GM12878 (cell line): ENCODE measurements at regions not wholly inside any gene's neighbourhood (a gene's known extent, or its start where the extent isn't known, plus 50 kb on each side); places are given as distances from the start of the nearest gene placed in this dataset.

ENCODE experiments used
- ATAC-seq: fragments of 200-7000 bp; cut with Tn5 transposase; 3 replicates; pipeline ENCODE4 v1.9.1; 2020; ENCODE audit warnings: mild to moderate bottlenecking, moderate library complexity
- BruUV-seq: library from RNA; stranded (reverse); fragments of 400-500 nt; replicated peaks from 2 replicates; lab custom pipeline; 2021; lab: Mats Ljungman, UMichigan
- CTCF ChIA-PET: fragments of 300-600 bp; sonication (Branson Sonifier 250); formaldehyde crosslinking; extraction: SDS; loops from one replicate; lab custom pipeline; 2021; ENCODE audit warnings: inconsistent platforms; lab: Yijun Ruan, JAX
- POLR2A ChIA-PET: fragments of 350-600 bp; formaldehyde crosslinking; extraction: SDS; loops from one replicate; lab custom pipeline; 2021; ENCODE audit warnings: inconsistent platforms; lab: Charles Lee
- RAD21 ChIA-PET: fragments of 300-600 bp; sonication (Branson Sonifier 250); formaldehyde crosslinking; loops from one replicate; lab custom pipeline; 2023; ENCODE audit warnings: antibody characterized with exemption; ENCODE audit not compliant: unreplicated experiment; lab: Charles Lee
- SMC1A ChIA-PET: fragments of 300-600 bp; sonication (Branson Sonifier 250); formaldehyde crosslinking; loops from one replicate; lab custom pipeline; 2023; ENCODE audit not compliant: unreplicated experiment, uncharacterized antibody; lab: Charles Lee
- DNase-seq: peaks from one replicate; pipeline ENCODE4 v3.0.0-alpha.2; 2011; ENCODE audit warnings: low read depth, low spot score
- FAIRE-seq: peaks from 3 replicates; lab custom pipeline; 2011; peaks lifted over from hg19 to GRCh38; lab: Jason Lieb, UNC
- H2AFZ ChIP-seq: 2 replicates; pipeline ENCODE4 v1.6.0; 2011; ENCODE audit warnings: low read depth, low read length, control low read depth; ENCODE audit not compliant: control insufficient read depth
- H3K27ac ChIP-seq: 2 replicates; pipeline ENCODE4 v1.5.1; 2011; ENCODE audit warnings: control low read depth; ENCODE audit not compliant: control insufficient read depth, insufficient read depth
- H3K27me3 ChIP-seq, 2 experiments: replicated peaks in 1 of 2; 2 replicates each; pipeline versions ENCODE4 v1.6.0 to v1.6.1; 2011; ENCODE audit warnings: low read length in 1 of 2; ENCODE audit not compliant: control insufficient read depth in 2 of 2, insufficient read depth in 2 of 2
- H3K36me3 ChIP-seq, 2 experiments: 2 replicates each; pipeline ENCODE4 v1.5.1; 2011; ENCODE audit warnings: low read length in 1 of 2; ENCODE audit not compliant: control insufficient read depth in 2 of 2, insufficient read depth in 2 of 2
- H3K4me1 ChIP-seq: 2 replicates; pipeline ENCODE4 v1.6.1; 2011; ENCODE audit warnings: mild to moderate bottlenecking, low read length, moderate library complexity, mixed read lengths; ENCODE audit not compliant: control insufficient read depth, insufficient read depth
- H3K4me2 ChIP-seq: 2 replicates; pipeline ENCODE4 v1.6.0; 2011; ENCODE audit warnings: control low read depth; ENCODE audit not compliant: control insufficient read depth, insufficient read depth
- H3K4me3 ChIP-seq: fragments of 200-600 bp; sonication (generic); 2 replicates; pipeline ENCODE4 v1.5.1; 2016
- H3K79me2 ChIP-seq: 2 replicates; pipeline ENCODE4 v1.6.0; 2011; ENCODE audit warnings: low read length; ENCODE audit not compliant: control insufficient read depth, insufficient read depth
- H3K9ac ChIP-seq: 2 replicates; pipeline ENCODE4 v1.8.0; 2011; ENCODE audit warnings: low read length, control low read depth, mixed read lengths; ENCODE audit not compliant: control insufficient read depth, insufficient read depth
- H3K9me3 ChIP-seq: replicated peaks from 3 replicates; pipeline ENCODE4 v1.5.1; 2011; ENCODE audit warnings: mild to moderate bottlenecking, low read length; ENCODE audit not compliant: control insufficient read depth, insufficient read depth
- H4K20me1 ChIP-seq: 2 replicates; pipeline ENCODE4 v1.6.0; 2011; ENCODE audit not compliant: control insufficient read depth, insufficient read depth
- ATF2 ChIP-seq: IDR thresholded peaks from 2 replicates; pipeline ENCODE4 v1.6.1; 2012; ENCODE audit warnings: low read length, inconsistent platforms
- CBX5 ChIP-seq: sonication (generic); IDR thresholded peaks from 2 replicates; pipeline ENCODE4 v1.6.1; 2016; ENCODE audit warnings: low read depth, moderate library complexity, mild to moderate bottlenecking, inconsistent platforms
- CEBPB ChIP-seq, 2 experiments: fragments of 150-350 bp in 1 of 2; IDR thresholded peaks; 2 replicates each; pipeline ENCODE4 v1.6.1; 2012 to 2014; ENCODE audit warnings: low read depth in 2 of 2, low read length in 2 of 2, borderline replicate concordance in 1 of 2, inconsistent platforms in 1 of 2
- E2F4 ChIP-seq: IDR thresholded peaks from 2 replicates; pipeline ENCODE4 v1.6.1; 2012; ENCODE audit warnings: low read depth, low read length, improper control_type of control experiment
- E4F1 ChIP-seq: fragments of 450-650 bp; IDR thresholded peaks from 2 replicates; pipeline ENCODE4 v1.6.1; 2018; ENCODE audit warnings: borderline replicate concordance, mild to moderate bottlenecking; ENCODE audit not compliant: partially characterized antibody
- IRF4 ChIP-seq: IDR thresholded peaks from 2 replicates; pipeline ENCODE4 v1.6.1; 2011; ENCODE audit warnings: low read depth, low read length
- MTA3 ChIP-seq: IDR thresholded peaks from 2 replicates; pipeline ENCODE4 v1.6.1; 2012; ENCODE audit warnings: low read length, inconsistent platforms, borderline replicate concordance
- NFIC ChIP-seq: IDR thresholded peaks from 2 replicates; pipeline ENCODE4 v1.6.1; 2012; ENCODE audit warnings: low read depth, mild to moderate bottlenecking, inconsistent platforms, low read length, moderate library complexity
- PAX5 ChIP-seq: IDR thresholded peaks from 2 replicates; pipeline ENCODE4 v1.6.1; 2011; ENCODE audit warnings: low read depth, low read length, borderline replicate concordance
- PBX3 ChIP-seq: IDR thresholded peaks from 2 replicates; pipeline ENCODE4 v1.6.1; 2011; ENCODE audit warnings: mild to moderate bottlenecking, low read depth, low read length, moderate library complexity; ENCODE audit not compliant: insufficient replicate concordance
- RCOR1 ChIP-seq: conservative IDR thresholded peaks from 2 replicates; pipeline ENCODE4 v1.6.1; 2012; ENCODE audit warnings: low read depth, low read length, improper control_type of control experiment
- REST ChIP-seq: IDR thresholded peaks from 2 replicates; pipeline ENCODE4 v1.6.1; 2012; ENCODE audit warnings: mild to moderate bottlenecking, low read depth, low read length
- SMC3 ChIP-seq: IDR thresholded peaks from 2 replicates; pipeline ENCODE4 v1.6.1; 2011; ENCODE audit warnings: low read length, improper control_type of control experiment, borderline replicate concordance
- TAF1 ChIP-seq: IDR thresholded peaks from 2 replicates; pipeline ENCODE4 v1.6.1; 2011; ENCODE audit warnings: mild to moderate bottlenecking, low read depth, low read length, borderline replicate concordance
- in situ Hi-C: fragments of 300-500 bp; cut with MboI; formaldehyde crosslinking; loops from 9 replicates; pipeline ENCODE4 v1.14.3; 2018; ENCODE audit warnings: mixed read lengths
- intact Hi-C: fragments of 100-400 bp; cut with micrococcal nuclease; formaldehyde crosslinking; loops from one replicate; pipeline ENCODE4 v1.14.2; 2022; ENCODE audit not compliant: unreplicated experiment

- TF ChIP-seq ATF2 (no peak), IRF4 (no peak), CEBPB (IDR thresholded peaks at IDR 0.05; ENCODE audit: borderline replicate concordance in 1 of 2, low read depth in 2 of 2, low read length in 2 of 2) (no peak), PAX5 (no peak)
- TF ChIP-seq, all 136 proteins: peak for 0
Measured at GRCh38 chr18:2168022-2168421, 403.3 kb downstream of the METTL4 start (continued).

GRCh38 chr18:2169656-2170055 is 401.6 kb downstream of the METTL4 start:
- H4K20me1 ChIP-seq = no peaks in the 10 kb centered on the region
- in situ Hi-C loops (no loop called here), intact Hi-C loops (no loop called here)
- H3K9me3 ChIP-seq = no peaks in the 10 kb centered on the region
- ChIA-PET POLR2A (no interaction called here), RAD21 (interaction anchor here (0.5 kb wide), 1 partner anchor 316 kb away, joined by 3 read pairs; no protein-coding TSS in a partner anchor), SMC1A (interaction anchor here (0.7 to 0.8 kb wide), 2 partner anchors 53 to 65 kb away, joined by 3 to 4 read pairs; no protein-coding TSS in a partner anchor), CTCF (no interaction called here)
- H2AFZ ChIP-seq = no peak overlapping the region
- no peak for FAIRE-seq
- no peaks in the 10 kb centered on the region for H3K4me1 ChIP-seq
- H3K9ac ChIP-seq = no peak overlapping the region
- DNase-seq = no peak
- H3K36me3 ChIP-seq = no peaks in the 10 kb centered on the region
- no peaks in the 10 kb centered on the region for H3K27me3 ChIP-seq
- H3K79me2 ChIP-seq = no peaks in the 10 kb centered on the region
- H3K4me3 ChIP-seq = no peak overlapping the region
- no TSS peak for BruUV-seq
- ATAC-seq = no peak
- TF ChIP-seq SMC3 = no peak
- no peak for TF ChIP-seq CBX5
- TF ChIP-seq E4F1 = no peak
- no peak for TF ChIP-seq RCOR1
- TF ChIP-seq REST = no peak
- no peak for TF ChIP-seq TAF1
- no peak for TF ChIP-seq MTA3
- no peak for TF ChIP-seq NFIC
- TF ChIP-seq E2F4 = no peak
- no peak for TF ChIP-seq PBX3
- no peak overlapping the region for H3K27ac ChIP-seq
- no peak overlapping the region for H3K4me2 ChIP-seq
